Endothelial cell of umbilical vein (primary cell): ENCODE measurements at regions not wholly inside any gene's neighbourhood (a gene's known extent, or its start where the extent isn't known, plus 50 kb on each side); places are given as distances from the start of the nearest gene placed in this dataset.

Experiments used
- BruUV-seq: library from RNA; stranded (reverse); fragments of 400-500 nt; replicated peaks from 2 replicates; lab custom pipeline; 2021; lab: Mats Ljungman, UMichigan
- CTCF ChIA-PET: fragments of 300-600, 350-600 bp; sonication (Branson Sonifier 250); formaldehyde crosslinking; loops from one replicate; lab custom pipeline; 2021; ENCODE audit warnings: antibody characterized with exemption, inconsistent platforms; lab: Charles Lee
- POLR2A ChIA-PET: fragments of 300-600, 350-600 bp; sonication (Branson Sonifier 250); formaldehyde crosslinking; loops from one replicate; lab custom pipeline; 2021; ENCODE audit warnings: antibody characterized with exemption, inconsistent platforms; lab: Charles Lee
- DNase-seq: peaks from one replicate; pipeline ENCODE4 v3.0.0-alpha.2; 2011; ENCODE audit warnings: low read depth, low spot score
- FAIRE-seq: peaks from 2 replicates; lab custom pipeline; 2011; peaks lifted over from hg19 to GRCh38; lab: Jason Lieb, UNC
- H2AFZ ChIP-seq: 2 replicates; pipeline ENCODE4 v1.6.0; 2012; ENCODE audit warnings: low read depth, low read length, control low read depth, inconsistent platforms
- H3K27ac ChIP-seq: 2 replicates; pipeline ENCODE4 v1.5.1; 2011; ENCODE audit warnings: low read depth, mild to moderate bottlenecking, control low read depth, low read length, moderate library complexity; ENCODE audit not compliant: insufficient read depth
- H3K27me3 ChIP-seq, 2 experiments: 2 replicates each; pipeline versions ENCODE4 v1.6.0 to v1.6.1; 2011; ENCODE audit warnings: low read length in 2 of 2, mixed read lengths in 1 of 2; ENCODE audit not compliant: control insufficient read depth in 2 of 2, insufficient read depth in 2 of 2
- H3K36me3 ChIP-seq, 2 experiments: 2 replicates in 1 of 2; 3 replicates in 1 of 2; pipeline ENCODE4 v1.5.1; 2011; ENCODE audit warnings: low read length in 2 of 2, mild to moderate bottlenecking in 1 of 2, moderate library complexity in 1 of 2; ENCODE audit not compliant: control insufficient read depth in 2 of 2, insufficient read depth in 2 of 2; ENCODE audit errors: extremely low read depth in 1 of 2
- H3K4me1 ChIP-seq: 3 replicates; pipeline ENCODE4 v1.5.1; 2011; ENCODE audit warnings: mild to moderate bottlenecking, low read length; ENCODE audit not compliant: control insufficient read depth, insufficient read depth; ENCODE audit errors: extremely low read depth
- H3K4me2 ChIP-seq: 2 replicates; pipeline ENCODE4 v1.6.1; 2011; ENCODE audit warnings: low read length, control low read depth, mixed read lengths; ENCODE audit not compliant: insufficient read depth
- H3K4me3 ChIP-seq, 3 experiments: fragments of 200-600 bp in 1 of 3; sonication (generic), shearing (Covaris generic) in 1 of 3; replicated peaks in 1 of 3; 2 replicates each; pipeline ENCODE4 v1.5.1; 2011 to 2016; ENCODE audit warnings: control low read depth in 3 of 3, low read length in 3 of 3, mild to moderate bottlenecking in 2 of 3, inconsistent platforms in 1 of 3, low read depth in 1 of 3, moderate library complexity in 1 of 3; ENCODE audit not compliant: insufficient read depth in 1 of 3
- H3K79me2 ChIP-seq: 2 replicates; pipeline ENCODE4 v1.6.0; 2012; ENCODE audit warnings: low read length, inconsistent platforms; ENCODE audit not compliant: control insufficient read depth, insufficient read depth
- H3K9ac ChIP-seq: replicated peaks from 2 replicates; pipeline ENCODE3; 2011; ENCODE audit warnings: low read length, control low read depth; ENCODE audit not compliant: insufficient read depth; ENCODE audit errors: extremely low read depth
- H3K9me1 ChIP-seq: replicated peaks from 3 replicates; pipeline ENCODE4 v1.6.0; 2011; ENCODE audit warnings: mild to moderate bottlenecking, low read length; ENCODE audit not compliant: control insufficient read depth, insufficient read depth; ENCODE audit errors: extremely low read depth
- H3K9me3 ChIP-seq: replicated peaks from 2 replicates; pipeline ENCODE4 v1.5.1; 2012; ENCODE audit warnings: low read length, inconsistent platforms; ENCODE audit not compliant: control insufficient read depth, insufficient read depth
- H4K20me1 ChIP-seq: replicated peaks from 2 replicates; pipeline ENCODE3; 2011; ENCODE audit warnings: mild to moderate bottlenecking, low read length; ENCODE audit not compliant: control insufficient read depth, insufficient read depth; ENCODE audit errors: extremely low read depth
- EZH2 ChIP-seq: IDR thresholded peaks from 2 replicates; pipeline ENCODE4 v1.6.1; 2012; ENCODE audit warnings: borderline replicate concordance, low read depth, mild to moderate bottlenecking, moderate library complexity, low read length, inconsistent platforms; ENCODE audit not compliant: severe bottlenecking
- FOS ChIP-seq: IDR thresholded peaks from 2 replicates; pipeline ENCODE4 v1.6.1; 2011; ENCODE audit warnings: mild to moderate bottlenecking, low read length, moderate library complexity, borderline replicate concordance; ENCODE audit not compliant: insufficient read depth
- GATA2 ChIP-seq: IDR thresholded peaks from 2 replicates; pipeline ENCODE4 v1.7.0; 2011; ENCODE audit warnings: low read depth, mild to moderate bottlenecking, moderate library complexity, mixed read lengths, low read length; ENCODE audit not compliant: insufficient read length, insufficient read depth
- JUN ChIP-seq: IDR thresholded peaks from 2 replicates; pipeline ENCODE4 v1.6.1; 2011; ENCODE audit warnings: borderline replicate concordance, low read depth; ENCODE audit not compliant: insufficient read length, insufficient read depth
- MYC ChIP-seq: IDR thresholded peaks from one replicate; pipeline ENCODE4 v1.6.1; 2011; ENCODE audit warnings: mild to moderate bottlenecking, low read depth, low read length
- POLR2A ChIP-seq: IDR thresholded peaks from 2 replicates; pipeline ENCODE4 v1.6.1; 2012; ENCODE audit warnings: low read depth, mild to moderate bottlenecking, control low read depth, low read length
- POLR2AphosphoS5 ChIP-seq: IDR thresholded peaks from 2 replicates; pipeline ENCODE4 v1.6.1; 2012; ENCODE audit warnings: low read depth, mild to moderate bottlenecking, control low read depth, low read length, moderate library complexity; ENCODE audit not compliant: insufficient read depth
- dilution Hi-C: fragments of 300-500 bp; cut with MboI; formaldehyde crosslinking; loops from one replicate; pipeline ENCODE4 v1.15.0; 2019; ENCODE audit warnings: low sequenced_read_pairs; ENCODE audit not compliant: extremely low pct_ligation_motif_present
- intact Hi-C: fragments of 100-400 bp; cut with micrococcal nuclease; formaldehyde crosslinking; loops from one replicate; pipeline ENCODE4 v1.10.0; 2022
- TF ChIP-seq, protein P1 (sequence below): IDR thresholded peaks from 2 replicates; pipeline ENCODE4 v1.6.1; 2011; ENCODE audit not compliant: insufficient read depth, insufficient read length
- TF ChIP-seq, protein P2 (sequence below), 2 donors: IDR thresholded peaks; 1 replicate in 1 of 2; 2 replicates in 1 of 2; pipeline ENCODE4 v1.5.1; 2011; ENCODE audit warnings: low read length in 2 of 2, mild to moderate bottlenecking in 2 of 2, moderate library complexity in 2 of 2, control low read depth in 1 of 2, inconsistent platforms in 1 of 2, low read depth in 1 of 2; ENCODE audit not compliant: insufficient read depth in 1 of 2; ENCODE audit errors: extremely low read depth in 1 of 2

DNA sequence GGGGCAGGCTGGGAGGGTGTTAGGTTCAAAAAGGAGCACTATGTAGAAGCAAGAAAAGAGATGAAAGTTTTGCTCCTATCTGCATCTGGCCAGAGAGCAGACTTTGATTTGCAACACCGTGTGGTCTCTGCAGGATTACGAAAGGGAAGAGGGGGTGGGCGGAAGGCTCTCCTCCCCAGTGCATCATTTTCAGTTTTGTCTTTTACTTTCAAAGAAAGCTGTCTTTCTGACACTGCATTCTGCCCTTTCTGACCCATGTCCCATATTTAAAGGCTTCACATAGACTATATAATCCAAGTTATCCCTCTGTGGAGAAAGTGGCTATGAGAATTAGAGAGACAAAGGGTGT, 126.5 kb downstream of the RHOU start:
- CTCF ChIA-PET, result interaction anchor here (0.9 to 1.2 kb wide), 2 partner anchors 10 kb away, joined by 3 to 6 read pairs; no protein-coding TSS in a partner anchor
- Histone ChIP-seq H3K4me2 (no peak overlapping the region), H2AFZ (no peak overlapping the region), H3K4me1 (no peaks in the 10 kb centered on the region), H4K20me1 (no peaks in the 10 kb centered on the region), H3K27me3 (no peaks in the 10 kb centered on the region), H3K36me3 (no peaks in the 10 kb centered on the region), H3K9ac (no peak overlapping the region), H3K79me2 (no peaks in the 10 kb centered on the region), H3K9me1 (no peaks in the 10 kb centered on the region), H3K9me3 (no peaks in the 10 kb centered on the region), H3K27ac (no peak overlapping the region), H3K4me3 (no peak overlapping the region)
- BruUV-seq, result no TSS peak
- intact Hi-C loops (no loop called here), dilution Hi-C loops (no loop called here)
- TF ChIP-seq, protein P1, sequence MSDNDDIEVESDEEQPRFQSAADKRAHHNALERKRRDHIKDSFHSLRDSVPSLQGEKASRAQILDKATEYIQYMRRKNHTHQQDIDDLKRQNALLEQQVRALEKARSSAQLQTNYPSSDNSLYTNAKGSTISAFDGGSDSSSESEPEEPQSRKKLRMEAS, result no peak
- POLR2A ChIA-PET, result no interaction called here
- FAIRE-seq, result no peak
- no peak for DNase-seq

DNA sequence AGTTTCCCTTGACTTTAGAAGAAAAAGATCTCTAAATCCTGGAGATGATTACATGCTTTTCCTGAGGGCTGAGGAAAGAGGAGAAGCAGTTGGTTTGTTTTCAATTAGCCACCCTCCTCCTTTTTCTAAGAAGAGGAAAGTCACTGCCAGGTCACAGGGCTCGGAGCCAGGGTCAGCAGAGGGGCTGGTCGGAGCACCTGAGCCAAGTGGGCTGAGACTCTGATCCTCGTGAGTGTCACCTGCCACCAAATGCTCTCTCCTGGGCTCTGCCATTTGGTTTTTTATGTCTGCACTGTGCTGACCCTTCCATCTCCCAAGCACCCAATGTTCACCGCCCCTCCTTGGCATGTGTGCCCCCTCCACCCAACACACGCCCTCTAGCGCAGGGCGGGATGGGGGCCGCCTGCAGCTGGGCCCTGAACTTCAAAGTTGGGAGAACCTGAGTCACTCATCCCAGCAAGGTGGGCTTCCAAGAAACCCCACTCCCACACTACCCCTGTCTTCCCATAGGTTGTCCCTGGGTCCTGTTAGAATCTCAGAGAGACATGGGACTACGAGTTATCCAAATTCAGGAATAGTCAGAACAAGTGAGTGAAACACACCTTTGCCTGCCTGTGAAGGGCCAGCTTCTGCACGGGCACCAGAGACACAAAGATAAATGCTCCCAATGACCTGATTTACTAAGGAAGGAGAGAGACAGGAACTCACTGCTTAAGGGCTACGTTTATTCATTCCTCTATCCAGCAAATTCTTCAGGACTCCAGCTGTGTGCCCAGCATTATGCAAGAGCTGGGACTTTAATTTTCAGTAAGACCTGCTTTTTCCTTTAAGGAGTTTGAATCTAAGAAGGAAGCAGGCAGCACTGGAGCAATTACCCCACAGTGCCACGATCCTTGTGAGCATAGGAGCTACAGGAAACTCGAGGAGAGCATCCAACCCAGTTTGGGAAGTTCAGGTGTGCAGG, 127.5 kb downstream of the RHOU start:
- H2AFZ ChIP-seq, result no peak overlapping the region
- H3K27ac ChIP-seq, result no peak overlapping the region

More for the DNA sequence above, 127.5 kb downstream of the RHOU start:
- H3K9ac ChIP-seq, result no peak overlapping the region
- FAIRE-seq (no peak), DNase-seq (no peak)
- no peaks in the 10 kb centered on the region for H4K20me1 ChIP-seq
- no TSS peak for BruUV-seq
- no peaks in the 10 kb centered on the region for H3K79me2 ChIP-seq
- ChIA-PET CTCF (no interaction called here), POLR2A (no interaction called here)
- no peaks in the 10 kb centered on the region for H3K36me3 ChIP-seq
- no peaks in the 10 kb centered on the region for H3K9me1 ChIP-seq
- no peak for TF ChIP-seq JUN
- TF ChIP-seq POLR2AphosphoS5, result no peak
- TF ChIP-seq EZH2, result no peak
- no peak for TF ChIP-seq FOS
- TF ChIP-seq, protein P1, result no peak
- TF ChIP-seq MYC, result no peak
- TF ChIP-seq GATA2, result no peak
- TF ChIP-seq, protein P2, sequence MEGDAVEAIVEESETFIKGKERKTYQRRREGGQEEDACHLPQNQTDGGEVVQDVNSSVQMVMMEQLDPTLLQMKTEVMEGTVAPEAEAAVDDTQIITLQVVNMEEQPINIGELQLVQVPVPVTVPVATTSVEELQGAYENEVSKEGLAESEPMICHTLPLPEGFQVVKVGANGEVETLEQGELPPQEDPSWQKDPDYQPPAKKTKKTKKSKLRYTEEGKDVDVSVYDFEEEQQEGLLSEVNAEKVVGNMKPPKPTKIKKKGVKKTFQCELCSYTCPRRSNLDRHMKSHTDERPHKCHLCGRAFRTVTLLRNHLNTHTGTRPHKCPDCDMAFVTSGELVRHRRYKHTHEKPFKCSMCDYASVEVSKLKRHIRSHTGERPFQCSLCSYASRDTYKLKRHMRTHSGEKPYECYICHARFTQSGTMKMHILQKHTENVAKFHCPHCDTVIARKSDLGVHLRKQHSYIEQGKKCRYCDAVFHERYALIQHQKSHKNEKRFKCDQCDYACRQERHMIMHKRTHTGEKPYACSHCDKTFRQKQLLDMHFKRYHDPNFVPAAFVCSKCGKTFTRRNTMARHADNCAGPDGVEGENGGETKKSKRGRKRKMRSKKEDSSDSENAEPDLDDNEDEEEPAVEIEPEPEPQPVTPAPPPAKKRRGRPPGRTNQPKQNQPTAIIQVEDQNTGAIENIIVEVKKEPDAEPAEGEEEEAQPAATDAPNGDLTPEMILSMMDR (IDR thresholded peaks at IDR 0.05; ENCODE audit: extremely low read depth in 1 of 2, insufficient read depth in 1 of 2, low read depth in 1 of 2, low read length in 2 of 2), result no peak
- TF ChIP-seq POLR2A, result no peak
- H3K27me3 ChIP-seq, result no peaks in the 10 kb centered on the region
- no peak overlapping the region for H3K4me2 ChIP-seq
- no peak overlapping the region for H3K4me3 ChIP-seq
- H3K4me1 ChIP-seq, result no peaks in the 10 kb centered on the region
- intact Hi-C loops, result no loop called here
- dilution Hi-C loops, result no loop called here
- H3K9me3 ChIP-seq, result no peaks in the 10 kb centered on the region
